Natural killer cell treated with Interleukin-12 subunit alpha and Interleukin-12 subunit beta and Interleukin-15 and Interleukin-18, amount 100 ng/mL, for 72 hours (primary cell): ENCODE measurements at regions not wholly inside any gene's neighbourhood (a gene's known extent, or its start where the extent isn't known, plus 50 kb on each side); places are given as distances from the start of the nearest gene placed in this dataset.
"Not testable (repeated sequence)": the region's sequence is repeated elsewhere in the genome, so short reads cannot be mapped to it uniquely, and the experiment has no call there.

Experiments
- ATAC-seq, 2 donors: fragments of 150-1000 bp; cut with Tn5 transposase in 1 of 2; sonication (Bioruptor Pico), chemical (Tn5 transposase) in 1 of 2; 2 replicates each; pipeline ENCODE4 v1.10.0; 2021
- DNase-seq: peaks from one replicate; pipeline ENCODE4 v3.0.0; 2022; ENCODE audit warnings: low spot score
- H3K27ac Mint-ChIP-seq, 2 donors: 1 replicate in 1 of 2; 2 replicates in 1 of 2; pipeline ENCODE4 v1.8.0; 2022; ENCODE audit warnings: mixed read lengths in 2 of 2, mild to moderate bottlenecking in 1 of 2, moderate library complexity in 1 of 2
- H3K27me3 Mint-ChIP-seq, 2 donors: 1 replicate in 1 of 2; 2 replicates in 1 of 2; pipeline ENCODE4 v1.8.0; 2022; ENCODE audit warnings: mixed read lengths in 2 of 2
- H3K36me3 Mint-ChIP-seq: one replicate; pipeline ENCODE4 v1.8.0; 2022; ENCODE audit warnings: mixed read lengths
- H3K4me1 Mint-ChIP-seq, 2 donors: 1 replicate in 1 of 2; 2 replicates in 1 of 2; pipeline ENCODE4 v1.8.0; 2022; ENCODE audit warnings: low read depth in 2 of 2, mixed read lengths in 2 of 2, mild to moderate bottlenecking in 1 of 2
- H3K4me3 Mint-ChIP-seq: one replicate; pipeline ENCODE4 v1.8.0; 2022; ENCODE audit warnings: mixed read lengths
- H3K9me3 Mint-ChIP-seq: 2 replicates; pipeline ENCODE4 v1.8.0; 2022; ENCODE audit warnings: mixed read lengths

DNA sequence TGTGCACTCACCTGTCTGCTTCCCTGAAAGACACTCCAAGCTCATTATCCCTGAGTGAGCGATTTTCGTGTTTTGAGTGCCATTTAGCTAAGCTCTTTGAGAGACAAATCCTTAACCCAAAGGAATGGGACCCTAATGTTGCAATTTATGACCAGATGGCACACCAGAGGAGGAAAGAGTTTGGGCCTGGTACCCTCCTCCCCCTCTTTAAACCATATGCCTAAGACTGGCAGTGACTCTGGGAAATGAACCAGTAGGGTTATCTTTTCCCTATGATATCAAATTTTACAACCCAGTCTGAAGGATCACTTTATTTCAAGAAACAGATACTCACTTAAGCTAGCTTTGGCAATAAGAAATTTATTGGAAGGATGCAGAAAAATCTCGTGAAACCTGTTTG is 550.4 kb downstream of the TOX3 start:
- H3K36me3 Mint-ChIP-seq, result no peaks in the 10 kb centered on the region
- DNase-seq (no peak), ATAC-seq (no peak)
- H3K9me3 Mint-ChIP-seq, result peaks cover 9% of the 10 kb centered on the region
- no peak overlapping the region for H3K27ac Mint-ChIP-seq
- H3K27me3 Mint-ChIP-seq, result no peaks in the 10 kb centered on the region
- H3K4me3 Mint-ChIP-seq, result no peak overlapping the region
- no peaks in the 10 kb centered on the region for H3K4me1 Mint-ChIP-seq

DNA sequence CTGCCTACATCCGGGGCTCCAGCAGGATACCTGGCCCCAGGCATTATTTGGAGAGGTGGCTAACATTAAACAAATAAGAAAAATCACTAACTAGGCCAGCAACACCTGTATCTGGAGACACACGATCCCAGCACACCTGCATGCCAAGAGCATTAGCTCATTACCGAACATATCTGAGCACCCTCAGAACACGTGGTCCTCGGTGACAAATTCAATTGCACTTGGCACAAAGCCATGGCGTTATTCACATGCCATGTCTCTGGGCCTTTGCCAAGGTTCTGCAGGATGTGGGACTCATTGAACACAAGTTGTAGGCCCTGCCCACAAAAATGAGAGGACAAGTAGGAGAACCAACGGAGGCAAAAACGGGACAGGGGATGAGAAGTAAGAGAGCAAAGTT is 552.3 kb downstream of the TOX3 start:
- Mint-ChIP-seq H3K9me3 (peaks cover 7% of the 10 kb centered on the region), H3K27ac (no peak overlapping the region), H3K27me3 (no peaks in the 10 kb centered on the region), H3K4me1 (no peaks in the 10 kb centered on the region), H3K4me3 (no peak overlapping the region), H3K36me3 (no peaks in the 10 kb centered on the region)
- ATAC-seq, result no peak
- DNase-seq, result no peak

- H3K36me3 Mint-ChIP-seq, result no peaks in the 10 kb centered on the region
- H3K4me3 Mint-ChIP-seq, result no peak overlapping the region
- DNase-seq (no peak), ATAC-seq (no peak)
- no peaks in the 10 kb centered on the region for H3K4me1 Mint-ChIP-seq
- no peaks in the 10 kb centered on the region for H3K27me3 Mint-ChIP-seq
- H3K27ac Mint-ChIP-seq, result no peak overlapping the region
- H3K9me3 Mint-ChIP-seq, result peaks cover 7% of the 10 kb centered on the region
Measured at GRCh38 chr16:51989637-51990230, 557.2 kb downstream of the TOX3 start.

DNA sequence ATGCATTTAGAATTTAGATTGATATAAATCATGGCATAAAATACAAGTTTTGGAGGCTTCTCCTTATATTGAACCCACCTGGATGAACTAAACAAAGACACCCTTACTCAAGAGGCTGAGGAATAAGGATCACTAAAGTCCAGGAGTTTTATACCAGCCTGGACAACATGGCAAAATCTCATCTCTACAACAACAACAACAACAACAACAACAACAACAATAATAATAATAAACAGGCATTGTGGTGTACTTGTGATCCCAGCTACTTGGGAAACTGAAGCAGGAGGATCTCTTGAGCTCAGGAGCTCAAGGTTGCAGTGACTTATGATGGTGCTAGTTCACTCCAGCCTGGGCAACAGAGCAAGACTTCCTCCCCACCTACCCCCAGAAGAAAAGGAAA is 558.0 kb downstream of the TOX3 start:
- Mint-ChIP-seq H3K27ac (no peak overlapping the region), H3K4me3 (no peak overlapping the region), H3K4me1 (no peaks in the 10 kb centered on the region), H3K9me3 (peaks cover 7% of the 10 kb centered on the region), H3K27me3 (no peaks in the 10 kb centered on the region), H3K36me3 (no peaks in the 10 kb centered on the region)
- DNase-seq, result no peak
- ATAC-seq, result no peak

DNA sequence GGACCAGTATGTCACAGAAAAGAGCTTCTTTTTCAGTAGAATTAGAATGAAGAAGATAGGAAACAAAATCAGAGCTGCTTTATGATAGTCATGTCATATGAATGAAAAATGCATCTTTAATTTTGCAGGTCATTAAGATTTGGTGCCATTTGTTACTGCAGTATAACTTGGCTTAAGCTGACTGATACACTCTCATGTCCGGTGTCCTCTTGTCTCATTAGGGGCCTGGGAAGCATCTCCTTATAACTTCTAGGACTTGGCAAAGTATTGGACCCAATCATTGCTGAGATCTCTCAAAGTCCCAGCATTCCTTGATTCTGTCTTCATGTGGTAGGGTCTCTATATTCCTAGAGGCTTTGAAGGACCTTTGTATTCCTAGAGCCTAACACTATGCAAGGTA is 559.4 kb downstream of the TOX3 start:
- DNase-seq (no peak), ATAC-seq (no peak)
- Mint-ChIP-seq H3K9me3 (peaks cover 6% of the 10 kb centered on the region), H3K4me3 (no peak overlapping the region), H3K36me3 (no peaks in the 10 kb centered on the region), H3K27me3 (no peaks in the 10 kb centered on the region), H3K4me1 (no peaks in the 10 kb centered on the region), H3K27ac (no peak overlapping the region)

- Mint-ChIP-seq H3K9me3 (peaks cover 3% of the 10 kb centered on the region), H3K27me3 (no peaks in the 10 kb centered on the region), H3K4me1 (no peaks in the 10 kb centered on the region), H3K27ac (no peak overlapping the region), H3K36me3 (no peaks in the 10 kb centered on the region), H3K4me3 (no peak overlapping the region)
- DNase-seq (no peak), ATAC-seq (no peak)
Measured at GRCh38 chr16:51986717-51987116, 560.2 kb downstream of the TOX3 start.

- DNase-seq (no peak), ATAC-seq (no peak)
- Mint-ChIP-seq H3K4me3 (no peak overlapping the region), H3K36me3 (no peaks in the 10 kb centered on the region), H3K27me3 (no peaks in the 10 kb centered on the region), H3K9me3 (peaks cover 4% of the 10 kb centered on the region), H3K27ac (no peak overlapping the region), H3K4me1 (no peaks in the 10 kb centered on the region)
Measured at GRCh38 chr16:51986301-51986700, 560.6 kb downstream of the TOX3 start.

- Mint-ChIP-seq H3K36me3 (no peaks in the 10 kb centered on the region), H3K27me3 (no peaks in the 10 kb centered on the region), H3K27ac (no peak overlapping the region), H3K4me1 (no peaks in the 10 kb centered on the region), H3K9me3 (peaks cover 10% of the 10 kb centered on the region), H3K4me3 (no peak overlapping the region)
- DNase-seq, result no peak
- ATAC-seq, result no peak
Measured at GRCh38 chr16:51985126-51985525, 561.8 kb downstream of the TOX3 start.

DNA sequence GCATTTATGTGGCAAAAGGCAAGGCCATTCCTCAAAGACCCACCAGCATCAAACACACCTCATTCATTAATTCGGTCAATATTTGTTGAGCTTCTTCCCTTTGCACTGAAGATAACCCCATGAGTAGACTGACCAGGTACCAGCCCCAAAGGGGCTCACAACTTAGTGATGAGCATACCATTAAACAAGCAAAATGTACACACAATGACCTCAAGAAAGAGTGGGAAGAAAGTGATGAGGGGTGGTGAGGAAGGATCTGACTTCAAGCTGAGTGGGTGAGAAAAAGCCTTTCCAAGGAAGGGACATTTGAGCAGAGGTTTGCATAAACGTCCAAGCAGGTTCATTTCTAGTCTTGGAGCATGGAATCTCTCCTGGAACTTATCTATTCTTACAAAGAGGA is 562.5 kb downstream of the TOX3 start:
- ATAC-seq (no peak), DNase-seq (no peak)
- no peak overlapping the region for H3K4me3 Mint-ChIP-seq
- no peaks in the 10 kb centered on the region for H3K4me1 Mint-ChIP-seq
- H3K27ac Mint-ChIP-seq, result no peak overlapping the region
- H3K36me3 Mint-ChIP-seq, result no peaks in the 10 kb centered on the region
- no peaks in the 10 kb centered on the region for H3K27me3 Mint-ChIP-seq
- peaks cover 10% of the 10 kb centered on the region for H3K9me3 Mint-ChIP-seq

DNA sequence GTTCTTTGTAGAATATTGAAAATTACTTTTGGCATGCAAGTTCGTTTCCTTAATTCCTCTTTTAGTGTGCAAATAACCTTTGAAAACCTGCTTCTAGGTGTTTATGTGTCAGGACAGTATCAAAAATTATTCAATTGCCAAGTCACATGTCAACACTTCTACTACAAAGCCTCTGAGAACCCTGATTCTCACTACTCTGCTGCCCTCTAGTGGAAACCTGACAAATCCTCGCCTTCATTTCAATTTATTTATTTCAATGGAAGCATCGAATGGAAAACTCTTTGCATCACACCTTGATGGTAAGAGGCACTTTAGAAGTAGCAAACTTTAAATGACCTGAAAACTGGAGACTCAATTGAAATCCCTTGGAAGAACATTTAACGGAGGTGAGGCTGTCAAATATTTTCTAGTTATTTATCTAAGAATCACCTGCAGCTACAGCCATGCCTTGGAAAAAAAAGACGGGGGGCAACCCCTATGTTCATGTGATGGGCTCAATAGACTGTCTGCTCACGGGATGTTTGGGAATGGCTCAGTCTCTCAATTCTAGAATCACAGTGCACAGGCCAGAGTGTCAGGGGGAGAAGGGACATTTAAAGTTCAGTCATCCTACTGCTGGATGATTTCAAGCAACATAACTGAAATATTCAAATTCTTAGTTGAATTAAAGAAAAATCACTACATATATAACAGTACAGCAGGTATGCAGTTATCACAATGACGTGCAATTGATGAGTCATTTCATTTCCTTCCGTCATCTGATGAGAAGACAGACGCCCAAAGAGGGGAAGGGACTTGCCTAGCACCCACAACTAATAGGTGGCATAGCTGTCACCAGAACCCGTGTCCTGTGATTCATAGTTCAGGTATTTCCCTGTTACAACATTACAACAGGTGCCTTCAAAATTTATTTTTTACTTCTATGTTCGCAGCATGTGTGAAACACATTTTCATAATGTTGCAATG is 563.9 kb downstream of the TOX3 start:
- Mint-ChIP-seq H3K27ac (no peak overlapping the region), H3K9me3 (peaks cover 9% of the 10 kb centered on the region), H3K36me3 (no peaks in the 10 kb centered on the region), H3K4me3 (no peak overlapping the region), H3K4me1 (no peaks in the 10 kb centered on the region), H3K27me3 (no peaks in the 10 kb centered on the region)
- ATAC-seq (no peak), DNase-seq (no peak)

DNA sequence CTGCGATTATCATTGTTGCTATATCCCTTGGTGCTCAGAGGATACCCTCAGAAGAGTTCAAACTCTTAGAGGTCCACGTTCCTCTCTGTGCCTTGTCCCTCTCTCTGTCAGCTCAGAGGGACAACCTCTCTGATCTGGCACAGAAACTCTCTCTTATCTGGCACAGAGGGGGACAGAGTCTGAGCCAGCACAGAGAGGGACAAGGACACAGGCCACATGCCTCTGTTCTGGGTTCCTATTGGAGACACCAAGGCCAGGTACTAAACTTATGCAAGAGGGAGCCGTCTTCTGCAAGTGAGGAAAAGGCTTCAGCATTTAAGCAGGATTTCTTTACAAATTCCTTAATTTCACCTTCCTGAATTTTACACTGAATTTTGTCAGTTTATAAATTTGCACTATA is 565.2 kb downstream of the TOX3 start:
- H3K4me1 Mint-ChIP-seq, result no peaks in the 10 kb centered on the region
- H3K9me3 Mint-ChIP-seq, result peaks cover 9% of the 10 kb centered on the region
- H3K27me3 Mint-ChIP-seq, result no peaks in the 10 kb centered on the region
- H3K27ac Mint-ChIP-seq, result no peak overlapping the region
- H3K4me3 Mint-ChIP-seq, result no peak overlapping the region
- H3K36me3 Mint-ChIP-seq, result no peaks in the 10 kb centered on the region
- ATAC-seq (no peak), DNase-seq (no peak)

DNA sequence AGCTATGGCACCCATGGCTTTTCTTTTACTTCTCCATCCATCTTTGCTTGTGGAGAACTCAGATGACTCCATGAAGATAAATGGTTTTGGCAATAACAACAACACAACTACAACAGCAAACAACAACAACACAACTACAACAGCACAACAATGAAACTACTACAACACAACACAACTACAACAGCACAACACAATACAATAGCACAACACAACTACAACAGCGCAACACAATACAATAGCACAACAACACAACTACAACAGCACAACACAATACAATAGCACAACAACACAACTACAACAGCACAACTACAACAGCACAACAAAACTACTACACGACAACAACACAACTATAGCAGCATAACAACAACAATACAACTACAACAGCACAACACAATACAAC is 569.4 kb downstream of the TOX3 start:
- not testable (repeated sequence) for H3K27me3 Mint-ChIP-seq, ATAC-seq

GRCh38 chr16:51971184-51971583 is 575.8 kb downstream of the TOX3 start:
- Mint-ChIP-seq H3K9me3 (peaks cover 5% of the 10 kb centered on the region), H3K27ac (no peak overlapping the region), H3K4me1 (no peaks in the 10 kb centered on the region), H3K36me3 (no peaks in the 10 kb centered on the region), H3K27me3 (no peaks in the 10 kb centered on the region), H3K4me3 (no peak overlapping the region)
- ATAC-seq (no peak), DNase-seq (no peak)

More for the DNA sequence above, 569.4 kb downstream of the TOX3 start:
- not testable (repeated sequence) for H3K4me1 Mint-ChIP-seq, H3K4me3 Mint-ChIP-seq, H3K36me3 Mint-ChIP-seq, DNase-seq, H3K9me3 Mint-ChIP-seq, H3K27ac Mint-ChIP-seq

DNA sequence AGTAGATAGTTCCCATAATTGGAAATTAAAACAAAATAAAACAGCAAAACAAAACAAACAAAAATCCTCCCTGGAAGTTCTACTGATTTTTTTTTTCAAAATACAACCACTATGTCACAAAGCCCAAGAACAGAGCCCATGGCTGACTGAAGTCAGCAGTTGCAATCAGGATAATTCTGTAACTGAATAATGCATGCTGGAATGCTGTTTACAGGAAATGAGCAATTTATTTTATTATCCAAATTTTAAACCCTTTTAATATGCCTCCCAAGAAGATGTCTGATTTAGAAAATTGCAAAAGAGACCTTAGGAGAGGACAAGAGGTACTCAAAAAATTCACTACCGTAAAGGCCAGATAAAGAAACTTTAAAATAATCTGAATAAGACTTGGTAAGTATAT is 578.2 kb downstream of the TOX3 start:
- Mint-ChIP-seq H3K4me1 (no peaks in the 10 kb centered on the region), H3K9me3 (peaks cover 5% of the 10 kb centered on the region), H3K36me3 (no peaks in the 10 kb centered on the region), H3K4me3 (no peak overlapping the region), H3K27ac (no peak overlapping the region), H3K27me3 (no peaks in the 10 kb centered on the region)
- ATAC-seq, result no peak
- DNase-seq, result no peak
